GM12892 (cell line): ENCODE measurements at regions not wholly inside any gene's neighbourhood (a gene's known extent, or its start where the extent isn't known, plus 50 kb on each side); places are given as distances from the start of the nearest gene placed in this dataset.

ENCODE experiments used
- POLR2A ChIP-seq: IDR thresholded peaks from 2 replicates; pipeline ENCODE4 v1.6.1; 2011; ENCODE audit warnings: low read depth, low read length, control low read depth
- POLR2AphosphoS5 ChIP-seq: IDR thresholded peaks from 2 replicates; pipeline ENCODE4 v1.6.1; 2011; ENCODE audit warnings: low read depth, low read length, control low read depth
- TAF1 ChIP-seq: IDR thresholded peaks from 2 replicates; pipeline ENCODE4 v1.6.1; 2011; ENCODE audit warnings: low read depth, mild to moderate bottlenecking, control low read depth, low read length, borderline replicate concordance

- TF ChIP-seq POLR2A (no peak), POLR2AphosphoS5 (no peak), TAF1 (no peak)
Measured at GRCh38 chr17:65453204-65453931, 108.1 kb downstream of the AXIN2 start.
